GM10266 (cell line): ENCODE measurements at regions not wholly inside any gene's neighbourhood (a gene's known extent, or its start where the extent isn't known, plus 50 kb on each side); places are given as distances from the start of the nearest gene placed in this dataset.

Source experiments
- DNase-seq: peaks from one replicate; pipeline ENCODE4 v3.0.0; 2012; ENCODE audit errors: extremely low spot score
- CTCF ChIP-seq: IDR thresholded peaks from 2 replicates; pipeline ENCODE4 v1.5.1; 2012; ENCODE audit warnings: mild to moderate bottlenecking, low read depth; ENCODE audit not compliant: control insufficient read depth, insufficient read depth; ENCODE audit errors: missing control alignments

- DNase-seq: no peak
- TF ChIP-seq CTCF: no peak
Observed at GRCh38 chr2:108164318-108164717, 75.5 kb upstream of the SULT1C3 start.

- TF ChIP-seq CTCF: no peak
- DNase-seq: no peak
Observed at GRCh38 chr2:108165729-108166128, 74.0 kb upstream of the SULT1C3 start.

GRCh38 chr2:108167699-108168098 is 72.1 kb upstream of the SULT1C3 start:
- TF ChIP-seq CTCF: no peak
- DNase-seq: no peak

- peak; percentile 8 for DNase-seq
- TF ChIP-seq CTCF: peak; percentile 38
Observed at GRCh38 chr2:108169982-108170625, 69.7 kb upstream of the SULT1C3 start.

GRCh38 chr2:108171657-108172056 is 68.1 kb upstream of the SULT1C3 start:
- DNase-seq: no peak
- no peak for TF ChIP-seq CTCF

GRCh38 chr2:108182489-108182888 is 57.3 kb upstream of the SULT1C3 start:
- peak; percentile 5 for DNase-seq
- no peak for TF ChIP-seq CTCF

- TF ChIP-seq CTCF: peak; percentile 47
- DNase-seq: peak; percentile 10
Observed at GRCh38 chr2:108184419-108184818, 55.3 kb upstream of the SULT1C3 start.
